ENCODE measurements at regions not wholly inside any gene's neighbourhood (a gene's known extent, or its start where the extent isn't known, plus 50 kb on each side); places are given as distances from the start of the nearest gene placed in this dataset.
"Not testable (repeated sequence)": the region's sequence is repeated elsewhere in the genome, so short reads cannot be mapped to it uniquely, and the experiment has no call there.

GRCh38 chr6:113354204-113354895 lies 502.8 kb upstream of the MARCKS start:
- DNase-seq, result no peak

GRCh38 chr6:113356139-113356538 lies 501.0 kb upstream of the MARCKS start:
- no peak for DNase-seq

- no peak for DNase-seq
These were observed 500.1 kb upstream of the MARCKS start for GRCh38 chr6:113357041-113357440.

DNA sequence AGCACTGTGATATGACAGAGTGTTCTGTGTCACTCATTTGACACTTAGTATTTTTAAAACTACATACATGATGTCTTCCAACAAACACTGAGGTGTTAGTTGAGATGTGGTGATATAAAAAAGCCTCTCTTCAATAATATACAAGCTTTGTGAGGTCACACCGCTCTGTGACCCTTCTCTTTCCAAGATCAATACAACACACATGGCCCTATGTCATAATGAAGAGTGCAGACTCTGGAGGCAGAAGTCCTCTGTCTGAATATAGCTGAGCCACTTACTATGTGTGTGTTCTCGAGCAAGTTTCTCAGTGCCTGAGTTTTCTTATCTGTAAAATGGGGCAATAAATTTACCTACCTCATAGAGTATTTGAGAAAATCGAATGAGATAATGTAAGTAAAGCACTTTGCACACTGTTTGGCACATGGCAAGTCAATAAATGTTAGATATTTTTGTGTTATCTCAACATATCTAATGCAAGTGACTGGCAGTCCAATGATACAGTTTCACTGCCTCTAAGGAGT lies 499.0 kb upstream of the MARCKS start:
- no peak for DNase-seq

DNA sequence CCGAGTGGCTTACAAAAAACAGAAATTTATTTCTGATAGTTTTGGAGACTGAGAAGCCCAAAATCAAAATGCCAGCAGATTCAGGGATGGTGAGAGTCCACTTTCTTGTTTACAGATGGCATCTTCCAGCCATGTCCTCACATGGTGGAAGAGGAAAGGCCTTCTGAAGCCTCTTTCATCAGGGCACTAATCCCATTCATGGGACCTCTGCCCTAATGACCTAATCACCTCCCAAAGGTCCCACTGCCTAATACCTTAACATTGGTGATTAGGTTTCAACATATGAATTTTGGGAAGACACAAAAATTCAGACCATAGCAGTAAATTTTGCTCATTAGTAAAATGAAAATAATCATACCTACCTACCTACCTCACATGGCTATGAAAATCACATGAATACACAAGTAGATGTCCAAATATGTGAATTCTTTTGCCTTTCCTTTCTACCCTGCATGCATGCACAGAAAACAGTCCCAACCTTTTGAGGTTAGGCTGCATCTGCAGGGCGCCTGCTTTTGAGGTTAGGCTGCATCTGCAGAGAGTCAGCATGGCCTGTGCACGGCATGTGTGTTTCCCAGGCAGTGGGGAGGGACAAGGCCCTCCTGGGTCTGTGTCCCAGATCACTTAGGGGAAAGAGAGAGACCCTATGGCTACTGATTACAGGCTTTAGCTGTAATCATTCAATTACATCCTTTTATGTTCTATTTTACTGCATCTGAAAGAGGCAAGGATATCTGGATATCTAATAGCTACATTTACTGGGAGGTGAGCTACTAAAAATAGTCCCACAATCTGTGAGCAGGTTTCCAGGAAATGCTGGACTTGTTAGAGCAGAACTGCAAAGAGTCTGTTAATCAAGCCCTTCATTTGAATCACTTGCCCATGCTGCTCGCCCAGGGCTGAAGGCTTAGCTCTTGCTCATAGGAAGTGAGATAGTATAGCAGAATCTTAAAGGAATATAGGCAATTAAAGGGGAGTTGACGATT lies 497.7 kb upstream of the MARCKS start:
- no peak for DNase-seq

DNA sequence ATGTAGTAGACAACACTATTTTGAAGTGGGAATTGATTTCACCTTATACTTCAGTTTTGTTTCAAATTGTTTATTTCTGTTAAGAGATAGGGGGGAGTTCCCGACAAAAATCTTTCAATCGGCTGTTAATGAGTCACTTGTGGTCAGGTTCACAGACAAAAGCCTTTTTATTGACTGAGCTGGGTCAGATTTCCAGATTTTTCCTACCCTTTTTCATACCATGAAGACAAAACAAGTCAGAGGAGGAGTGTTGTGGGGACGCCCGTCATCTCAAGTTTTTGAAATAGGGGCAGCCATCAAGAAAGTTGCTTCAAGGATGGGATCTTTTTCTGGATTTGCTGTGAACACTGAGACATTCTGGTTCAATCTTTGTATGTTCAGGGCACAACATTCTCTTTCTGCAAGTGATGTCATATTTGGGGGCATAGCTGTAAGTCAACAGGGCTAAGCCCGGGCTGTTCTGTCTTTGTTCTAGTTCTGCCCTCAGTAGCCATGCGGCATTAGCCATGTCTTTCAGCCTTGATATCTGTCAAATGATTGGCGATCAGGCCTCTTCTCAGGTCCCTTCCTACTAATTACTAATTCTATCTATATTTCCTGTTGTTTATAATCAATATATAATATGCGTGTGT lies 496.0 kb upstream of the MARCKS start:
- DNase-seq, result no peak

- DNase-seq, result no peak
These were observed 494.7 kb upstream of the MARCKS start for GRCh38 chr6:113362301-113363047.

DNA sequence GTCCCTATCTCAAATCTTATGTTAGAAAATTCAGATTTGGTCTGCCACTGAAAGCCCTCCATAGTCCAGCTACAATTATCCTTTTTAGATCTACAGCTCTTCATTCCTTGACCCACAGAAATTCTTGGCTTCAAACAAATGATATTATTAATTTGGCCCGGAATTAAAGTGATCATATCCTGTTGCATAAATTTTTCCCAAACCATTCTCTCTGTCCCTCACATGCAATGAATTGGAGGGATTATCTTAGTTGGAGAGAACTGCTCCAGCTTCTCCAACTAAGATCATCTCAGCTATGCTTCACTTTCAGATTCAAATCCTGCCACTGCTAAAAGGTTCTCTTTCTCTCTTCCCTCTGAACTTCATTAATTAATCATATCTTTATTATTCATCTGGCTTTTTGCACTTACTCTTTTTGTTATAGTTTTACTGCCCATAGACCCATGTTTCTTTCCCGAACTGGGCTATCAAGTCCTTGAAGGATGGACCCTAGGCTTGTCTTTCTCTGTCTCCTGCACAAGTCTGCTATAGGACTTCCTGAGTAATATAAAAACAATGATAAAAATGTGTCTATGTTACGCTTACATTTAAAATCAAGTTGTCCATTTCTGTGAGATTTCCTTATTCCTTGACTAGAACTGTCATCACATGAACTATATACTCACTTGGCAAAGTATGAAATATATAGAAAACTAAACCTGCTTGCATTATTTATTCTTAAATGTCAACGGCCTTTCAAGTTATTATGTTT lies 493.9 kb upstream of the MARCKS start:
- no peak for DNase-seq

- no peak for DNase-seq
These were observed 493.3 kb upstream of the MARCKS start for GRCh38 chr6:113363866-113364265.

DNA sequence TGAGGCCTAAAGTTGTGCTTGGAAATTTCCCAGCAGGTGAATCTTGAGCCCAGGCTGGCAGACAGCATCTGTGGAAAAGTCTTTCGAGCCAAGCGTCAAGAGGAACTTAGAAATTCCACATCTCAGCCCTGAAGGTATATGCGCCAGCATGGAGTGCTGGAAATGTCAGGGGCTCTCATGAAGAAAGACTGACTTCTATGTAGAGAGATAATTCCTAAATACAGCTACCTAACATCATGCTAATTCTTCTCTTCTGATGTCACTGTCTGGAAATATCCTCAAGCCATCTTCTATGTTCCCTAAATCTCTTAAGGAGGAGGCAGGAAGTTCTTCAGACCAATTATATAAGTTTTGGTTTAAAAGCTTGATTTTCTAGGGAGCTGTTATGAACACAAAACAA lies 492.4 kb upstream of the MARCKS start:
- DNase-seq, result no peak

DNA sequence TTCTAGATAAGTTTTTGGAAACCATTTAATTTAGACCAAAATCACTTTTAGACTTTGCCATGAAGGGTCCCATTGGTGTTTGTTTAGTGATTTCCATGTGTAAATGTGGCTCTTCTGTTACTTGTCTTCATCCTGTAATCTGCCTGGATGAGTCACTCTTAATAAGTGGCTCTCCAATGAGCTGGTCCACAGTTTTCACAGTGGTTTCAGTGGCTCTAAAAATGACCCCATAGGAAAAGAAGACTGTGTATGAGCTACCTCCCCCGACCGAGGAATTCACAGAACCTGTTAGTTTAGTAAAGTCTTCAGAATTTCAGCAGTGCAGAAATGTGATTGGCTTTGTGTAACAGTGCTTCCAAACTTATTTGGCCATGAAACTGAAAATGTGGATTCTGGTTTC lies 492.0 kb upstream of the MARCKS start:
- DNase-seq, result no peak

DNA sequence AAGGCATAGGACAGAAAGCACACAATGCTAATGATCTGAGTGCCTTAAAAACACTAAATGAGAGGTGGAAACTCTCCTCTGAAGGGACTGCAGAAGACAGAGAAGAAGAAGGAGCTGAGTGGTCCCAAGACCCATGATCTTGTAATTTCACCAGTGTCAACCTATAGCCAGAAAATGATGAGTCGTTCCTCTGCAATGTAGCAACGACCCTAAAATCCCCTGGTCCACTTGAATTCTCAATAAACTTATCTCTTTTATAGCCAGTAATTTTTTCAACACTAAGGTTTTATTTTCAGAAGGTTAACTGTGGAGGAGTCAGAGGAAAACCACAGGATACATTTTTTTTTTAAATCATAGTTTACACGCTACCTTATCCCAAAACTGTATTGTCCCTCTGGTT lies 490.6 kb upstream of the MARCKS start:
- no peak for DNase-seq

DNA sequence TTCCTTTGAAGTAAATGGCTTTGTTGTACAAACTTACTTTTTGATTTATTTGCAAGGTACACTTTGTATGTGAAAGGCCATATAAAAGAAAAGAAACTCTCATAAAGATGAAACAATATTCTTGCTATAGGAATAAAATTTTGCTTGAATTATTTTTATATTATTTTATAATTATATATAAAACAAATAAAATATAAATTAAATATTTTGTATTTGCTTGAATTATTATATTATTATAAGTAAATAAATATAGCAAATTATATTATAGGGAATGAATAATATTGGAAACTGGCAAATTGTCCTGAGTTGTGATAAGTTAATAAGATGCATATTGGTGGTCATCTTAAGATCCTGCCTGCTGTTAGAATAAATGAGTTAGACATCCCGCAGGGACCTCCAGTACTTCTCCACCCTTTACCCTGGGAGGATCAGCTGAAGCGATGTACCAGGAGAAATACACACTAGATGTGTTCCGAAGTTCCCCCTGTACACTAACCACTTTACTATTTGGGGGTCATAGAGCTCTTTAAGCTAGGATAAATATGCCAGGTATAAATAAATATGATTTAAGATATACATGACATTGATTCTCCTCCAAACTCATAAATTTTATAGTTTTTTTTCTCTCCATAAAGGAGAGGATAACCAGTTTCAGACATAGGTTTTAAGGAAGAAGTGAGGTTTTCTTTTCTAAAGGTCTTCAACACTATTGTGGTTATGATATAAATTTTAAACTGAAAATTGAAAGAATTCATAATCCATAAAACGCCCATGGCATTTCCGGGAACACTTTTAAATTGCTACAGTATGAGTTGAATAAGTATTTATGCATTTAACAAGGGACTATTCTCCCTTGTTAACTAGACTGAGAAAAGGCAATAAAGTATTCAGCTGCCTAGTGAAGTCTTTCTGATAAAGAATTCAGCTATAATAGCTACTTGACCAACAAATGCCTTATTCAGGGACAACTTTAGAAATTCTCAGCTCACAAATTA lies 486.3 kb upstream of the MARCKS start:
- DNase-seq, result no peak

GRCh38 chr6:113375466-113375865 lies 481.7 kb upstream of the MARCKS start:
- not testable (repeated sequence) for DNase-seq

DNA sequence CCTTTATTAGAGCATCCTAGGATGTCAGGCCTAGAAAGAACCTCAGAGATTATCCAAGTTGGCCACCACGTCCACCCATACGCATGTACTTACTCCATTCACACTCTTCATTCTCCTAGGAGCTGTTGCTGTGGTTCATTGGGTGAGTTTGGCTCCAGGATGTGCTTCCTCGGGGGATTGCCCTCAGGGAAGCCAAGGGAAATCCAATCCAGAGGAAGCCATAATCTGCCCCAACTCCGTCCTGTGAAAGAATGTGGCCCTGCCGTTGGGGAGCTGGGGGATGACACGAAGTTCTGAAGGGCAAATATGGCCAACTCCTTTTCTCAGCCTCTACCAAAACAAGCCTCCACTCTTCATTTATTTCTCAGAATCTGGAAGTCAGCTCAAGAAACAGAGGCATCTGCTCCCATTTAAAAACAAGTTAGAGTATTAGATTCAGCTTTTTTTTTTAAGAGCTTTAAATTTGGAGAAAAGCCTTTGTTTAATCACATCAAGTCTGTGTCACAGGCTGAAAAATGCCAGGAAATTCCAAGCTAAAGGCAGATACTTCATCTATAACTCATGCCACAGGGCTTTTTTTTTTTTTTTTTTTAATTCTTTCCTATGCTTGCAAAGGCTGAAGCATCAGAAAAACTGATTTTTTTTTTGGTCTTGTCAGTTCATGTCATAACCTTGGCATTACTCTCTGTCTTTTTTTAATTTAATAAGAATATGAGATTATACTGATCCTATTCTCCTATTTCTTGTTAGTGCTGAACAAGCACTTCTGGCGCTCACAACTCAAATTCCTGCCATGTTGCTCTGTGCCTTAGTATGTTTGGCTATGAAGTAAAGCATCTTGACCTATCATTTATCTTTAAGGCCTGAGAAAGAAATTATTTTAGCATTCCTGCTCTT lies 480.9 kb upstream of the MARCKS start:
- no peak for DNase-seq

DNA sequence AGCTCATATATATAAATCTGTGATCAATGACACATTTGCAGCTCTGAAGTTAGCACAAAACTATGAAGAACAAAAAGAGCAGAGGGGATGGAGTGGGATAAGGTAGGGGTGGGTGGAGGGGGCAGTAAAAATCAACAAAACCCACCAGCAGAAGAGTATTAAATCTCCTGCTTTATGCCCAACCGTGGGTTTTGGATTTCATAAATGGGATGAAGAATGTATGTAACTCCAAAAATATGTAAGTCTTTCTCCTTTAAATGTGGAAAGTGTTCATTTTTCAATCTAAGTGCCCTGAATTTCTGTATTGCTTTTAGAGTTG lies 480.3 kb upstream of the MARCKS start:
- DNase-seq, result no peak

DNA sequence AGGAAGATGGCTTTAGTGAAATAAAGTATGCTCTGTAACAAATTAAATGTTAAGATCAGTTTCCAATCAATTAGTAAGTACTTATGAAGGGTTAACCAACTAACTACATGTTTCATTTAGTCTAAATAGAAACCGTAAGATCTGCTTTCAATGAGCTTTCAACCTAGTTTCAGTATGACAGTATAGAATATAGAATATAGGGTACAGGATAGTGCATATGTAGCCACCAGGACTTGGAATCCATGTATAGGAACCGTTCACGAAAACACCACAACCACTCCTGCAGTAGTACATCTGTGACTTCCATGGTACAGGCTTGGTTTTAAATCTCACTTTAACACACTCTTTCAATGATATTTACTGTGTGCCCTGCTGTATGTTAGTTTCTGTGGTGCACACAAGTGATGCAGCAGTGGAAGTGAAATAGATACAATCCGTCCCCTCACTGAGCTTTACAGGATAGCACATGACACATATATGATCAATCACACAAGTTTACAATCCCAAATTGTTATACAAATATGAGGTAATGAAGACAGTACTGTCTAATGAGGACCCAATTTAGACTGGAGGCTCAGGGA lies 479.7 kb upstream of the MARCKS start:
- no peak for DNase-seq

DNA sequence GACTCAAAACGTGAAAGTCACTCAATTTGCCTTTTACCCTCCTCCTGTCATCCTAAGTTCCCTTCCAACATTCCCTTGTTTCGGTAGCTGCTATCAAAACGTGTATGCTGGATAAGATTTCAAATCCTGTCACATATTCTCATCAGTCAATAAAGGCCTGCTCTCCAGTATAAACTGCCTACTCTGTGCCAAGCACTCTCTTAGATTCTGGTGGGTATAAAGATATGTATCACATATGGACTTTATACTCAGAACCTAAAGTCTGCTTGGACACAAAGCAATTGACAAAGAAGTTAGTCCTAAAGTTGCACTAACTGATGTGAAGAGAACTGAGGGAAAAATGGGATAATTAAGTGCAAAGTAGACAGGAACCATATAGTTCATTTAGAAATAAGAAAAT lies 476.6 kb upstream of the MARCKS start:
- no peak for DNase-seq

DNA sequence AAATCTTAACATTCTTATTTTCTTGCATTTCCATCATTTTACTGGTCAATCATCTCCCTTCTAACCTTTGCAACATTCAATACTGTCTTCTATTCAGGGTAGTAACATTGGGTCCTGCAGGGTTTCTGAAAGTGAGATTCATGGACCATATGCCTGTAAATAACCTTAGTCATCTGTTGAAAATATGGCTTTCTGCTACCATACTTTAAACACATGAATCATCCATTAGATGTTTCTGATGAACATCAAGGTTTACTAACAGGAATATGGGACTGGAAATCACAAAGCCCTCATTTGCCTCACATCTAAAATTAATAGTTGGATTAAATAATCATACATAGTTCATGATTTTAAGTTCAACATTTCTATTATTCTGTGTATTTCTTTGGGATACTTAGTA lies 475.9 kb upstream of the MARCKS start:
- no peak for DNase-seq

Data from C1 segment of cervical spinal cord (tissue), 14 donors.